H1 (cell line): ENCODE measurements at regions not wholly inside any gene's neighbourhood (a gene's known extent, or its start where the extent isn't known, plus 50 kb on each side); places are given as distances from the start of the nearest gene placed in this dataset.

Source experiments
- CTCF ChIA-PET: fragments of 300-600 bp; sonication (Branson Sonifier 250); formaldehyde crosslinking; loops from one replicate; lab custom pipeline; 2021; ENCODE audit not compliant: partially characterized antibody; lab: Charles Lee
- POLR2A ChIA-PET: fragments of 300-600 bp; sonication (Branson Sonifier 250); formaldehyde crosslinking; loops from one replicate; lab custom pipeline; 2021; ENCODE audit warnings: inconsistent platforms; ENCODE audit not compliant: partially characterized antibody; lab: Charles Lee
- DNase-seq, 2 experiments: peaks; one replicate each; pipeline versions ENCODE4 v3.0.0 to v3.0.0-alpha.2; 2010 to 2022; ENCODE audit warnings: low spot score in 2 of 2, low read depth in 1 of 2, mixed read lengths in 1 of 2
- FAIRE-seq: peaks from 2 replicates; lab custom pipeline; 2011; peaks lifted over from hg19 to GRCh38; lab: Jason Lieb, UNC
- H2AFZ ChIP-seq: 2 replicates; pipeline ENCODE4 v1.8.1; 2012; ENCODE audit warnings: low read length, inconsistent platforms
- H2AK5ac ChIP-seq: 2 replicates; pipeline ENCODE4 v1.6.1; 2013; ENCODE audit warnings: low read depth, low read length
- H2BK120ac ChIP-seq: replicated peaks from 2 replicates; pipeline ENCODE3; 2013; ENCODE audit warnings: low read depth, low read length, inconsistent platforms
- H2BK12ac ChIP-seq: 2 replicates; pipeline ENCODE4 v1.6.1; 2013; ENCODE audit warnings: low read depth, low read length
- H2BK15ac ChIP-seq: 2 replicates; pipeline ENCODE4 v1.6.1; 2013; ENCODE audit warnings: low read length
- H2BK20ac ChIP-seq: 2 replicates; pipeline ENCODE4 v1.6.1; 2013; ENCODE audit warnings: low read length
- H2BK5ac ChIP-seq: 2 replicates; pipeline ENCODE4 v1.6.1; 2013; ENCODE audit warnings: low read depth, low read length
- H3K14ac ChIP-seq: 2 replicates; pipeline ENCODE4 v1.6.1; 2013; ENCODE audit warnings: inconsistent platforms; ENCODE audit not compliant: insufficient read length
- H3K18ac ChIP-seq: 2 replicates; pipeline ENCODE4 v1.6.1; 2013; ENCODE audit warnings: low read length; ENCODE audit errors: extremely low read depth
- H3K23ac ChIP-seq: 2 replicates; pipeline ENCODE4 v1.6.1; 2013; ENCODE audit warnings: inconsistent platforms; ENCODE audit not compliant: insufficient read length
- H3K23me2 ChIP-seq: 2 replicates; pipeline ENCODE4 v1.6.1; 2013; ENCODE audit warnings: low read depth, low read length
- H3K27ac ChIP-seq: 2 replicates; pipeline ENCODE4 v1.6.1; 2011; ENCODE audit warnings: low read depth, low read length, inconsistent platforms
- H3K27me3 ChIP-seq, 4 experiments: replicated peaks in 1 of 4; 1 replicate in 1 of 4; 2 replicates in 3 of 4; pipeline versions ENCODE4 v1.6.1 to v1.8.1; 2011 to 2013; ENCODE audit warnings: low read length in 3 of 4, mild to moderate bottlenecking in 3 of 4, inconsistent platforms in 2 of 4, mixed read lengths in 2 of 4, moderate library complexity in 1 of 4; ENCODE audit not compliant: control insufficient read depth in 3 of 4, insufficient read depth in 3 of 4; ENCODE audit errors: extremely low read depth in 1 of 4
- H3K36me3 ChIP-seq, 4 experiments: 2 replicates each; pipeline versions ENCODE4 v1.6.1 to v1.8.1; 2011 to 2013; ENCODE audit warnings: mild to moderate bottlenecking in 4 of 4, low read length in 3 of 4, moderate library complexity in 2 of 4, control low read depth in 1 of 4, inconsistent platforms in 1 of 4; ENCODE audit not compliant: insufficient read depth in 4 of 4, control insufficient read depth in 2 of 4
- H3K4ac ChIP-seq: replicated peaks from 2 replicates; pipeline ENCODE3; 2013; ENCODE audit warnings: low read length, low read depth, mixed read lengths, inconsistent platforms; ENCODE audit not compliant: insufficient read length
- H3K4me1 ChIP-seq, 4 experiments: replicated peaks in 1 of 4; 1 replicate in 1 of 4; 2 replicates in 3 of 4; pipeline versions ENCODE4 v1.6.1 to v1.8.1; 2011 to 2013; ENCODE audit warnings: low read length in 3 of 4, inconsistent platforms in 2 of 4, mixed read lengths in 1 of 4; ENCODE audit not compliant: insufficient read depth in 4 of 4, control insufficient read depth in 3 of 4
- H3K4me2 ChIP-seq, 2 experiments: 2 replicates each; pipeline versions ENCODE4 v1.6.1 to v1.8.1; 2011 to 2013; ENCODE audit warnings: low read depth in 2 of 2, low read length in 2 of 2, control low read depth in 1 of 2, inconsistent platforms in 1 of 2, mild to moderate bottlenecking in 1 of 2; ENCODE audit not compliant: insufficient read depth in 1 of 2
- H3K4me3 ChIP-seq, 4 experiments: fragments of 200-600, 300-600 bp in 1 of 4; sonication (generic), shearing (Covaris generic), sonication (Bioruptor Twin) in 1 of 4; 2 replicates each; pipeline versions ENCODE4 v1.5.1 to v1.8.1; 2011 to 2016; ENCODE audit warnings: low read length in 4 of 4, low read depth in 3 of 4, control low read depth in 2 of 4, inconsistent platforms in 2 of 4, mild to moderate bottlenecking in 2 of 4, mixed read lengths in 1 of 4, moderate library complexity in 1 of 4; ENCODE audit not compliant: insufficient read depth in 2 of 4; ENCODE audit errors: extremely low read depth in 1 of 4
- H3K56ac ChIP-seq: replicated peaks from 2 replicates; pipeline ENCODE3; 2013; ENCODE audit warnings: low read depth, mild to moderate bottlenecking, mixed read lengths, low read length, inconsistent platforms; ENCODE audit not compliant: insufficient read length
- H3K79me1 ChIP-seq: 2 replicates; pipeline ENCODE4 v1.6.1; 2013; ENCODE audit warnings: low read depth, low read length, control low read depth
- H3K79me2 ChIP-seq, 2 experiments: 2 replicates each; pipeline versions ENCODE4 v1.6.1 to v1.8.1; 2012 to 2013; ENCODE audit warnings: low read length in 2 of 2, mild to moderate bottlenecking in 2 of 2, inconsistent platforms in 1 of 2; ENCODE audit not compliant: insufficient read depth in 2 of 2, control insufficient read depth in 1 of 2
- H3K9ac ChIP-seq, 4 experiments: replicated peaks in 1 of 4; 1 replicate in 1 of 4; 2 replicates in 3 of 4; pipeline versions ENCODE4 v1.6.1 to v1.8.1; 2011 to 2013; ENCODE audit warnings: low read depth in 3 of 4, low read length in 3 of 4, control low read depth in 2 of 4, mild to moderate bottlenecking in 2 of 4, moderate library complexity in 2 of 4, inconsistent platforms in 1 of 4; ENCODE audit errors: extremely low read depth in 1 of 4
- H3K9me3 ChIP-seq, 2 experiments: 2 replicates each; pipeline versions ENCODE4 v1.6.1 to v1.8.1; 2012 to 2013; ENCODE audit warnings: mild to moderate bottlenecking in 2 of 2, moderate library complexity in 2 of 2, control low read depth in 1 of 2, inconsistent platforms in 1 of 2, low read depth in 1 of 2, low read length in 1 of 2, mixed read lengths in 1 of 2; ENCODE audit not compliant: insufficient read depth in 2 of 2
- H4K20me1 ChIP-seq, 2 experiments: replicated peaks in 1 of 2; 2 replicates each; pipeline versions ENCODE3 to v1.8.1; 2011 to 2013; ENCODE audit warnings: inconsistent platforms in 2 of 2, low read length in 2 of 2, mild to moderate bottlenecking in 1 of 2; ENCODE audit not compliant: insufficient read depth in 2 of 2, control insufficient read depth in 1 of 2
- H4K5ac ChIP-seq: 2 replicates; pipeline ENCODE4 v1.6.1; 2013; ENCODE audit warnings: low read length, low read depth, mixed read lengths, inconsistent platforms; ENCODE audit not compliant: insufficient read length
- H4K8ac ChIP-seq: 2 replicates; pipeline ENCODE4 v1.8.0; 2013; ENCODE audit warnings: mild to moderate bottlenecking, moderate library complexity, low read length, inconsistent platforms; ENCODE audit not compliant: insufficient read depth; ENCODE audit errors: extremely low read depth
- H4K91ac ChIP-seq: replicated peaks from 2 replicates; pipeline ENCODE3; 2013; ENCODE audit warnings: low read length, mixed read lengths, inconsistent platforms; ENCODE audit not compliant: insufficient read length
- ATF3 ChIP-seq: IDR thresholded peaks from 2 replicates; pipeline ENCODE4 v1.6.1; 2011; ENCODE audit warnings: low read depth, mild to moderate bottlenecking, low read length; ENCODE audit not compliant: insufficient read depth
- CEBPB ChIP-seq: IDR thresholded peaks from 2 replicates; pipeline ENCODE4 v1.6.1; 2012; ENCODE audit warnings: low read depth, low read length
- EGR1 ChIP-seq: IDR thresholded peaks from 2 replicates; pipeline ENCODE4 v1.6.1; 2011; ENCODE audit warnings: low read depth, low read length, borderline replicate concordance
- EP300 ChIP-seq, 2 experiments: IDR thresholded peaks; 1 replicate in 1 of 2; 2 replicates in 1 of 2; pipeline ENCODE4 v1.6.1; 2011 to 2012; ENCODE audit warnings: low read depth in 2 of 2, low read length in 2 of 2, mild to moderate bottlenecking in 2 of 2, borderline replicate concordance in 1 of 2, inconsistent platforms in 1 of 2, moderate library complexity in 1 of 2
- EZH2 ChIP-seq: fragments of 200-600 bp; sonication (generic); IDR thresholded peaks from 2 replicates; pipeline ENCODE4 v1.7.1; 2012; ENCODE audit warnings: low read depth, mild to moderate bottlenecking, moderate library complexity, low read length, inconsistent platforms; ENCODE audit not compliant: severe bottlenecking
- JUN ChIP-seq: IDR thresholded peaks from 2 replicates; pipeline ENCODE4 v1.6.1; 2011; ENCODE audit warnings: low read depth, mild to moderate bottlenecking, improper control_type of control experiment, low read length
- KDM5A ChIP-seq: fragments of 200-600 bp; IDR thresholded peaks from 2 replicates; pipeline ENCODE4 v1.7.1; 2012; ENCODE audit warnings: mild to moderate bottlenecking, low read length, inconsistent platforms, mixed read lengths
- NANOG ChIP-seq: IDR thresholded peaks from 2 replicates; pipeline ENCODE4 v1.6.1; 2011; ENCODE audit warnings: low read length, low read depth, mild to moderate bottlenecking, inconsistent platforms; ENCODE audit not compliant: insufficient read depth, poor library complexity, severe bottlenecking
- NRF1 ChIP-seq: IDR thresholded peaks from 2 replicates; pipeline ENCODE4 v1.6.1; 2011; ENCODE audit warnings: mild to moderate bottlenecking, low read depth, low read length, improper control_type of control experiment
- PHF8 ChIP-seq: fragments of 200-600 bp; sonication (generic); conservative IDR thresholded peaks from 2 replicates; pipeline ENCODE4 v1.7.1; 2012; ENCODE audit warnings: low read depth, mild to moderate bottlenecking, inconsistent platforms, low read length, moderate library complexity
- RBBP5 ChIP-seq: IDR thresholded peaks from 2 replicates; pipeline ENCODE4 v1.7.1; 2012; ENCODE audit warnings: low read depth, mild to moderate bottlenecking, inconsistent platforms, low read length, moderate library complexity, borderline replicate concordance
- SIX5 ChIP-seq: IDR thresholded peaks from 2 replicates; pipeline ENCODE4 v1.6.1; 2011; ENCODE audit warnings: mild to moderate bottlenecking, low read depth, low read length
- SRF ChIP-seq: IDR thresholded peaks from 2 replicates; pipeline ENCODE4 v1.6.1; 2011; ENCODE audit warnings: mild to moderate bottlenecking, low read depth, low read length, moderate library complexity
- WGBS, 2 experiments: shearing (Covaris generic) in 1 of 2; methylation state at CpG; one replicate each; pipeline versions ENCODE4 v1.1.6 to v1.1.7; 2013 to 2015; ENCODE audit warnings: low lambda C conversion rate in 2 of 2, mixed read lengths in 2 of 2, inconsistent platforms in 1 of 2, low coverage in 1 of 2, missing lambda C conversion rate in 1 of 2; ENCODE audit not compliant: insufficient replicate concordance in 2 of 2, insufficient coverage in 1 of 2, insufficient read length in 1 of 2; ENCODE audit errors: extremely low coverage in 1 of 2, missing lambda C conversion rate in 1 of 2; 5-methylcytosine and 5-hydroxymethylcytosine counted together

DNA sequence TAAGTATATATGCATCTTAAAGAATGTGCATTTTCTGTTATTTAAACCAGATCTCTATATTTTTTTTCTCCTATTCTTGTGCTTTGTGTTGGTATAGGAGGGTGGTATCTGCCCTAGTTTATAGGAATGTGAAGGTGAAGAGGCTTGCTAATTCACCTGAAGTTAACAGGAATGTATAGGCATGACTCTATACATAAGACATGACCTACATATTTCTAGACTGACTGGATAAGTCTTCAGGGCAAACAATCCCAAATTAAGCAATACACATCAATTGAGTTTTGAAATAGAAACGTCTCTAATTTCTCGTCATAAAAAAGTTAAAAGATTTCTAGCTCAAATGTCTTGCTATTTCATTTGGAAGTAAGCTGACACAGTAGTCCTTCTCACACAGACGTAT lies 410.0 kb downstream of the DIPK2A start:
- H2BK5ac ChIP-seq: no peak overlapping the region
- H3K36me3 ChIP-seq: no peaks in the 10 kb centered on the region
- no peak overlapping the region for H4K8ac ChIP-seq
- H4K91ac ChIP-seq: no peak overlapping the region
- no peaks in the 10 kb centered on the region for H4K20me1 ChIP-seq
- no peak overlapping the region for H2BK15ac ChIP-seq
- TF ChIP-seq CEBPB: no peak
- no peak for TF ChIP-seq NRF1
- TF ChIP-seq EGR1: no peak
- no peak for TF ChIP-seq PHF8
- TF ChIP-seq EP300 (IDR thresholded peaks at IDR 0.05; ENCODE audit: borderline replicate concordance in 1 of 2, low read depth in 2 of 2, low read length in 2 of 2): no peak
- no peak for TF ChIP-seq SIX5
- no peak for TF ChIP-seq KDM5A
- no peak for TF ChIP-seq EZH2
- TF ChIP-seq NANOG: no peak
- no peak for TF ChIP-seq SRF
- no peak for TF ChIP-seq JUN
- TF ChIP-seq RBBP5: no peak
- TF ChIP-seq ATF3: no peak
- no peak overlapping the region for H3K23ac ChIP-seq
- H3K4me1 ChIP-seq: peaks cover 0 to 6% (median 0%) of the 10 kb centered on the region in 4 experiments; a peak in 1 of 7 replicates
- H3K9me3 ChIP-seq: no peaks in the 10 kb centered on the region
- ChIA-PET CTCF (no interaction called here), POLR2A (no interaction called here)
- no peak overlapping the region for H3K4ac ChIP-seq
- H3K18ac ChIP-seq: no peak overlapping the region
- H2BK20ac ChIP-seq: no peak overlapping the region
- H2AK5ac ChIP-seq: no peak overlapping the region
- no peaks in the 10 kb centered on the region for H3K27me3 ChIP-seq
- WGBS, 2 experiments: 90% methylated on average over 3 of the region's 3 CpGs; no CpG with 5 or more reads in 1 of the 2 experiments
- no peak overlapping the region for H4K5ac ChIP-seq
- no peak overlapping the region for H3K4me3 ChIP-seq
- H3K79me2 ChIP-seq: no peaks in the 10 kb centered on the region
- H3K9ac ChIP-seq: no peak overlapping the region
- FAIRE-seq: no peak
- H2BK12ac ChIP-seq: no peak overlapping the region
- no peak for DNase-seq
- H3K27ac ChIP-seq: no peak overlapping the region
- H3K14ac ChIP-seq: no peak overlapping the region
- no peak overlapping the region for H3K56ac ChIP-seq
- no peak overlapping the region for H2AFZ ChIP-seq
- H3K4me2 ChIP-seq: no peak overlapping the region
- H2BK120ac ChIP-seq: no peak overlapping the region
- H3K23me2 ChIP-seq: no peaks in the 10 kb centered on the region
- no peaks in the 10 kb centered on the region for H3K79me1 ChIP-seq
